HepG2 (cell line): ENCODE measurements at regions not wholly inside any gene's neighbourhood (a gene's known extent, or its start where the extent isn't known, plus 50 kb on each side); places are given as distances from the start of the nearest gene placed in this dataset.
A peak's percentile ranks its signal among the peaks of the same experiment; 100 is the strongest.

ENCODE experiments used
- ATAC-seq: fragments of 200-7000 bp; cut with Tn5 transposase; 3 replicates; pipeline ENCODE4 v1.9.1; 2020; ENCODE audit warnings: mild to moderate bottlenecking, moderate library complexity
- BruUV-seq: library from RNA; stranded (reverse); fragments of 400-500 nt; replicated peaks from 2 replicates; lab custom pipeline; 2021; lab: Mats Ljungman, UMichigan
- CTCF ChIA-PET: fragments of 300-600 bp; formaldehyde crosslinking; extraction: SDS; loops from one replicate; lab custom pipeline; 2021; ENCODE audit warnings: low total read pairs, inconsistent platforms, low intra/inter-chr PET ratio; lab: Yijun Ruan, JAX
- POLR2A ChIA-PET: fragments of 350-600 bp; sonication (Branson Sonifier 250); formaldehyde crosslinking; loops from one replicate; lab custom pipeline; 2020; ENCODE audit warnings: antibody characterized with exemption, inconsistent platforms; lab: Yijun Ruan, JAX
- DNase-seq: peaks from one replicate; pipeline ENCODE4 v3.0.0-alpha.2; 2015; ENCODE audit warnings: low spot score
- FAIRE-seq: peaks from 3 replicates; lab custom pipeline; 2011; peaks lifted over from hg19 to GRCh38; lab: Jason Lieb, UNC
- H2AFZ ChIP-seq: one replicate; pipeline ENCODE4 v1.6.1; 2011; ENCODE audit warnings: low read length, inconsistent platforms
- H3K27ac ChIP-seq: fragments of 300-600 bp; 3 replicates; pipeline ENCODE4 v1.8.0; 2011; ENCODE audit warnings: mixed run types, mild to moderate bottlenecking, mixed read lengths, low read length, inconsistent platforms; ENCODE audit not compliant: insufficient read depth; ENCODE audit errors: extremely low read length
- H3K27me3 ChIP-seq, 2 experiments: fragments of 200-600 bp in 1 of 2; 2 replicates in 1 of 2; 3 replicates in 1 of 2; pipeline versions ENCODE4 v1.6.0 to v1.8.0; 2011; ENCODE audit warnings: low read length in 2 of 2, mild to moderate bottlenecking in 2 of 2, moderate library complexity in 2 of 2, inconsistent platforms in 1 of 2; ENCODE audit not compliant: insufficient read depth in 2 of 2, control insufficient read depth in 1 of 2
- H3K36me3 ChIP-seq, 2 experiments: fragments of 200-600 bp in 1 of 2; replicated peaks in 1 of 2; 2 replicates in 1 of 2; 3 replicates in 1 of 2; pipeline versions ENCODE4 v1.5.1 to v1.8.0; 2011; ENCODE audit warnings: low read length in 2 of 2, inconsistent platforms in 1 of 2; ENCODE audit not compliant: insufficient read depth in 2 of 2, control insufficient read depth in 1 of 2
- H3K4me1 ChIP-seq: 2 replicates; pipeline ENCODE4 v1.5.1; 2012; ENCODE audit warnings: low read length, inconsistent platforms; ENCODE audit not compliant: insufficient read depth
- H3K4me2 ChIP-seq: 2 replicates; pipeline ENCODE4 v1.6.0; 2011; ENCODE audit warnings: low read depth, low read length, inconsistent platforms
- H3K4me3 ChIP-seq, 3 experiments: fragments of 200-600 bp in 1 of 3; sonication (generic), shearing (Covaris generic) in 1 of 3; replicated peaks in 1 of 3; 2 replicates each; pipeline ENCODE4 v1.5.1; 2011 to 2016; ENCODE audit warnings: low read length in 3 of 3, inconsistent platforms in 2 of 3, low read depth in 2 of 3, mild to moderate bottlenecking in 2 of 3, control low read depth in 1 of 3, mixed read lengths in 1 of 3; ENCODE audit not compliant: insufficient read depth in 1 of 3
- H3K79me2 ChIP-seq: one replicate; pipeline ENCODE4 v1.6.1; 2011; ENCODE audit warnings: low read length, inconsistent platforms; ENCODE audit not compliant: insufficient read depth
- H3K9ac ChIP-seq: 2 replicates; pipeline ENCODE4 v1.6.0; 2011; ENCODE audit warnings: mild to moderate bottlenecking, low read depth, low read length, inconsistent platforms; ENCODE audit not compliant: insufficient read depth
- H3K9me3 ChIP-seq: 2 replicates; pipeline ENCODE4 v1.5.1; 2012; ENCODE audit warnings: mild to moderate bottlenecking, low read length
- H4K20me1 ChIP-seq: 2 replicates; pipeline ENCODE4 v1.6.0; 2011; ENCODE audit warnings: inconsistent platforms, mild to moderate bottlenecking, low read length, moderate library complexity; ENCODE audit not compliant: insufficient read depth
- CREB1 ChIP-seq, 2 experiments: fragments of 450-650 bp in 1 of 2; IDR thresholded peaks; 2 replicates each; pipeline ENCODE4 v1.6.1; 2016 to 2017; ENCODE audit warnings: control low read depth in 1 of 2, mild to moderate bottlenecking in 1 of 2, missing compliant biosample characterization in 1 of 2, missing genetic modification characterization in 1 of 2
- DNMT1 ChIP-seq: sonication (generic); formaldehyde crosslinking; IDR thresholded peaks from 2 replicates; pipeline ENCODE4 v1.5.1; 2020; ENCODE audit warnings: mild to moderate bottlenecking, missing genetic modification reagents
- HNF1A ChIP-seq, 2 experiments: sonication (generic) in 1 of 2; formaldehyde crosslinking in 1 of 2; IDR thresholded peaks; 2 replicates each; pipeline versions ENCODE4 v1.4.0 to v1.6.1; 2016 to 2020; ENCODE audit warnings: borderline replicate concordance in 1 of 2, low read depth in 1 of 2, mild to moderate bottlenecking in 1 of 2, missing genetic modification reagents in 1 of 2
- MIXL1 ChIP-seq: IDR thresholded peaks from 2 replicates; pipeline ENCODE4 v1.6.1; 2016
- THYN1 ChIP-seq: sonication (generic); formaldehyde crosslinking; IDR thresholded peaks from 2 replicates; pipeline ENCODE4 v1.8.1; 2023; ENCODE audit warnings: low read depth, mild to moderate bottlenecking, moderate library complexity, missing genetic modification reagents, borderline replicate concordance
- YEATS4 ChIP-seq: sonication (generic); formaldehyde crosslinking; IDR thresholded peaks from 2 replicates; pipeline ENCODE4 v1.4.0; 2020; ENCODE audit warnings: missing genetic modification reagents, borderline replicate concordance
- ZKSCAN8 ChIP-seq: IDR thresholded peaks from 2 replicates; pipeline ENCODE4 v1.6.1; 2016; ENCODE audit warnings: borderline replicate concordance, missing genetic modification reagents, missing compliant biosample characterization
- ZNF577 ChIP-seq: sonication (generic); formaldehyde crosslinking; IDR thresholded peaks from 2 replicates; pipeline ENCODE4 v1.4.0; 2020; ENCODE audit warnings: mild to moderate bottlenecking, low read depth, missing genetic modification reagents, borderline replicate concordance
- ZNF773 ChIP-seq: sonication (generic); formaldehyde crosslinking; IDR thresholded peaks from 2 replicates; pipeline ENCODE4 v1.4.0; 2020; ENCODE audit warnings: missing genetic modification reagents, borderline replicate concordance
- ZSCAN25 ChIP-seq: sonication (generic); formaldehyde crosslinking; IDR thresholded peaks from 2 replicates; pipeline ENCODE4 v1.8.0; 2022; ENCODE audit warnings: mild to moderate bottlenecking, missing genetic modification reagents
- WGBS: methylation state at CpG from one replicate; pipeline ENCODE4 v1.1.6; 2017; ENCODE audit warnings: low lambda C conversion rate; 5-methylcytosine and 5-hydroxymethylcytosine counted together
- in situ Hi-C: cut with HindIII; loops from 2 replicates; pipeline ENCODE4 v1.10.0; 2017; ENCODE audit warnings: low pct_unique_long_range_greater_than_20kb; ENCODE audit not compliant: extremely low pct_ligation_motif_present
- intact Hi-C: fragments of 100-400 bp; cut with micrococcal nuclease; formaldehyde crosslinking; loops from one replicate; pipeline ENCODE4 v1.10.0; 2022; ENCODE audit not compliant: unreplicated experiment

GRCh38 chr13:80278706-80279105 is 62.2 kb downstream of the SPRY2 start (continued):
- TF ChIP-seq HNF1A (IDR thresholded peaks at IDR 0.05; ENCODE audit: low read depth) (no peak), HNF1A (CRISPR knock-in tag; IDR thresholded peaks at IDR 0.05; ENCODE audit: borderline replicate concordance) (no peak), ZNF577 (CRISPR knock-in tag) (no peak), DNMT1 (CRISPR knock-in tag) (no peak), CREB1 (IDR thresholded peaks at IDR 0.05) (no peak), CREB1 (CRISPR knock-in tag; IDR thresholded peaks at IDR 0.05) (no peak), MIXL1 (CRISPR knock-in tag) (no peak), ZNF773 (CRISPR knock-in tag) (no peak)

DNA sequence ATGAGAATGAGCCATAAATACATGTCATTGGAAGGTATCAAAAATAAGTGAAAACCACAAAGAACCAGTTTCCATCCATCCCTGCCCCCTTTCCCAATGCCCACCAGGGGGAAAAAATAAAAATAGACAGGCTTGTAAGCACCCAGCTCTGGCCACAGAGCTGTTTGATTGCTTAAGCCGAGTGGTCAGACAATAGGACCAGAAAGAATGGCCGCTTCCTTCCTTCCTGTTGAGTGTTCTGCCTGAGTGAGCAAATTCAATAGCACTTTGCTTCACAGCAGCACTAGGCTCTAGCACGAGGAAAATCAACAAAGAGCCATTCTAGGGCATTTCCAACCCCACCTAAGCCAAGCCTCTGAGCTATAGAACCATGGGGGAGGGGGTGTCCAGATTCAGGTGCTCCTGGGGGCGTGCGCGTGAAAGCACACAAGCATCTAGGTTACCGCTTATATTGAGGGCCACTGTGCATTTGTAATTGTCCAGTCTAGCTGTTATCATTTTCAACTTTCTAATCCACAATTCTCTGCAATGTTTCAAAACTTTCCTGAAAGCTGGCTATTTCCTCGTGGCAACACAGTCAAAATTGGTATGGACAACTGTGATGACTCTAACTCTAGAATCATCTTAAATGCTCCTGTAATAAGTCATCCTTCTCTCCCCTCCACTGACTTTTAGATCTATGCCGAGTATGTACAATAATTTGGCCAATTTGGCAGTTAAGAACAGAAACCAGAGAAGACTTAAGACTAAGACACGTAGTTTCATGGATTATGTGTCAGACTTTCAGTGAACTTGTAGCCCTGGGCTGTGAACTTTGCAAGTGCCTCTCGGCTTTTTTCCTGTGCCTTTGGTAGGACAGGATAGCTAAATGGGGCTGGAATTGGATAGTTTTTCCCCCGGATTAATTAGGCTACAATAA is 64.3 kb downstream of the SPRY2 start:
- no peak overlapping the region for H3K4me3 ChIP-seq
- H3K4me2 ChIP-seq, result no peak overlapping the region
- no peaks in the 10 kb centered on the region for H3K4me1 ChIP-seq
- H3K9ac ChIP-seq, result no peak overlapping the region
- peak; percentile 32; the same call in 2 of the 3 replicates for ATAC-seq
- CTCF ChIA-PET, result no interaction called here
- POLR2A ChIA-PET, result no interaction called here
- no peaks in the 10 kb centered on the region for H3K27me3 ChIP-seq
- intact Hi-C loops, result no loop called here
- H2AFZ ChIP-seq, result no peak overlapping the region
- H3K36me3 ChIP-seq, result no peaks in the 10 kb centered on the region
- H4K20me1 ChIP-seq, result no peaks in the 10 kb centered on the region
- in situ Hi-C loops, result no loop called here
- no peaks in the 10 kb centered on the region for H3K79me2 ChIP-seq
- H3K27ac ChIP-seq, result no peak overlapping the region
- no TSS peak for BruUV-seq
- WGBS, result 31% methylated on average over 12 of the region's 12 CpGs
- peak; percentile 15 for DNase-seq
- peaks cover 8% of the 10 kb centered on the region; the same call in 1 of the 2 replicates for H3K9me3 ChIP-seq
- no peak for FAIRE-seq
- TF ChIP-seq THYN1 (CRISPR knock-in tag) (no peak), YEATS4 (CRISPR knock-in tag) (no peak), ZKSCAN8 (CRISPR knock-in tag) (no peak), ZSCAN25 (no peak)
